Neural progenitor cell (in vitro differentiated cells): ENCODE measurements at regions not wholly inside any gene's neighbourhood (a gene's known extent, or its start where the extent isn't known, plus 50 kb on each side); places are given as distances from the start of the nearest gene placed in this dataset.

Experiments
- CTCF ChIP-seq: fragments of 200-600 bp; sonication (generic); IDR thresholded peaks from 2 replicates; pipeline ENCODE4 v1.5.1; 2017; ENCODE audit warnings: antibody characterized with exemption, mild to moderate bottlenecking
- EZH2 ChIP-seq: fragments of 200-600 bp; sonication (generic); IDR thresholded peaks from 2 replicates; pipeline ENCODE4 v1.6.1; 2017; ENCODE audit warnings: antibody characterized with exemption, mild to moderate bottlenecking, moderate library complexity
- EZH2phosphoT487 ChIP-seq: fragments of 200-600 bp; sonication (generic); IDR thresholded peaks from 2 replicates; pipeline ENCODE4 v1.6.1; 2017; ENCODE audit warnings: antibody characterized with exemption

- TF ChIP-seq CTCF (no peak), EZH2 (no peak), EZH2phosphoT487 (no peak)
Measured at GRCh38 chr10:78553792-78554191, 515.0 kb upstream of the ZMIZ1 start.
